LNCAP (cell line): ENCODE measurements at regions not wholly inside any gene's neighbourhood (a gene's known extent, or its start where the extent isn't known, plus 50 kb on each side); places are given as distances from the start of the nearest gene placed in this dataset.

Experiments used
- CTCF ChIP-seq: fragments of 450-650 bp; IDR thresholded peaks from 2 replicates; pipeline ENCODE4 v1.5.1; 2017; ENCODE audit warnings: mild to moderate bottlenecking

- no peak for TF ChIP-seq CTCF
These were observed 96.7 kb upstream of the CABCOCO1 start for GRCh38 chr10:61565819-61566560.

DNA sequence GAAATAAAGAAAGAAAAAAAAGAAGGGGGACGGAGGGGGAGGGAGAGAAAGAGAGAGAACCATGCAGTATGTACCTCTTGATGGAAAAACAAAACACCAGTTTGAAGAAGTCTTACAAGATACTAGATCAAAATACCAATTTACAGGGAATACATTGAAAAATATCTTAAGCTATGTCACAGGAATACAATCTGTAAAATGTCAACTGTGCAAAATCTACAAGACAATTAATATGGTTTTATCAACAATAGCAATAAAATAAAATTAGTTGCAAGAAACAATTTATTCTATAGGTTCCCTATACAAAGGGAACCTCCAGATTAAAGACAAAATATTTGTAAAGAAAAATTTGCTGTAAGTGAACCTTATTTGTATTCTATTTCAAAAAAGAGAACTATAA, 98.3 kb upstream of the CABCOCO1 start:
- TF ChIP-seq CTCF, result no peak

- no peak for TF ChIP-seq CTCF
These were observed 103.1 kb upstream of the CABCOCO1 start for GRCh38 chr10:61559615-61560014.

- no peak for TF ChIP-seq CTCF
These were observed 104.5 kb upstream of the CABCOCO1 start for GRCh38 chr10:61558188-61558587.

DNA sequence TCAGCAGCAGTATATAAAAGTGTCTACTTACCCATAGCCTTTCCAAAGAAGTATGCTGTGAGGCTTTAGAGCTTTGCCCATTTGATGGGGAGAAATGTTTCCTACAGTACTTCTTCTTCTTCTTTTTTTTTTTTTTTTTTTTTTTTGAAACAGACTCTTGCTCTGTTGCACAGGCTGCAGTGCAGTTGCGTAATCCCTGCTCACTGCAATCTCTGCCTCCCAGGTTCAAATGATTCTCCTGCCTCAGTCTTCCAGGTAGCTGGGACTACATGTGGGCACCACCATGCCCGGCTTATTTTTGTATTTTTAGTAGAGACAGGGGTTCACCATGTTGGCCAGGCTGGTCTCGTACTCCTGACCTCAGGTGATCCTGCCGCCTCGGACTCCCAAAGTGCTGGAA, 101.7 kb upstream of the TMEM26 start:
- TF ChIP-seq CTCF, result no peak

DNA sequence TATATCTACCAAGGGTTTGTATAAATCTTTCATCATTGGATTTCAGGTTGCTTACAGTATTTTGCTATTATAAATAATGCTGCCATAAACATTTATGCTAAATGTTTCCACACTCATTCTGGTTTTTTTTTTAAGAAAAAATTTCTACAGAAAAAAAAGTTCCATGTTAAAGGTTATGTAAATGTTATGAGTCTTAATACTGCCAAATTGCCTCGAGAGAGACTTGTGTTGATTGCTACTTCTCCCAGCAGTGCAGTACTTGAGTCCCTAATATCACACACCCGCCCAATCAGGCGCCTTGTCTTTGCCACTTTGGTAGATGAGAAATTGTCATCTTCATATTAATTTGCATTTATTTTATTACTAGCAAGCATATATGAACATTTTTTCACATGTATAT, 96.7 kb upstream of the TMEM26 start:
- no peak for TF ChIP-seq CTCF

DNA sequence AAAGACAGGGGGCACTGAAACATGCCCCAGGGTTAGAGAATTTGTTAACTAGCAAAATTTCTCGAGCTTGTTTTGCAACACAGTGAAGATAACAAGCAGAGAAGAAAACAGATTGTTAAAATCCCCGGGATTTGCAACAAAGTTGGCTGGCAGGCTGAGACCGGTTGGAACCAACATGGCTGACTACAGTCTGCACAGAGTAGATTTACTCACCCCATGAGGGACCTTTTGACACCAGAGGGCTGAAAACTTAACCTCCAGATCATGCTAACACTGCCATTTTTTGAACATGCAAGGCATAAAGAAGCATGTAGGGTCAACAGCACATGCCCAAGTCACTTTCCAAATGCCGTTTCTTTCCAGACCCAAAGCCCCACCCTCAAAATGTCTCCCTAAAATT, 95.2 kb upstream of the TMEM26 start:
- no peak for TF ChIP-seq CTCF

DNA sequence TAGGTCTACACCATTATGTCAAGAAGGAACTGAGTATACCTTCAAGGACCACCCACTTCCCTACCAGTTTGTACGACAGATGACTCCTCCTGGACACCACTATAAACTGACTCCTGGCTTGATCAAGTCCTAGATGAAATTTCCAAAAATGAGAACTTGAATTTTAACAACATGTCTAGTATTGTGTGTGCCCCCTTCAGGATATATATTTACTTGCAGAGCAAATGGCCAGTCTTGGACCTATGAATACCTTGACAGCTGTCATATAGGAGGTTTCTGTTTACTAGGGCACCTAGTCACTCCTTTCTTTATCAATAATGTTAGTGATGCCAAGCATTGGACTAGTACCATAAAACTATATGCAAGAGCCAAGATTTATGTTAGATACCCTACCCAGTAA, 94.1 kb upstream of the TMEM26 start:
- TF ChIP-seq CTCF, result no peak
